ENCODE measurements at regions not wholly inside any gene's neighbourhood (a gene's known extent, or its start where the extent isn't known, plus 50 kb on each side); places are given as distances from the start of the nearest gene placed in this dataset.
A peak's percentile ranks its signal among the peaks of the same experiment; 100 is the strongest.

- H3K9me3 ChIP-seq: no peaks in the 10 kb centered on the region
- no peaks in the 10 kb centered on the region for H3K4me1 ChIP-seq (ENCODE audit: insufficient read depth)
- TF ChIP-seq CTCF (IDR thresholded peaks at IDR 0.05): no peak
- no peak for TF ChIP-seq EP300 (IDR thresholded peaks at IDR 0.05)
- no peak for TF ChIP-seq POLR2A (IDR thresholded peaks at IDR 0.05)
- no peaks in the 10 kb centered on the region for H3K27me3 ChIP-seq
- 55 to 71% (median 68%) methylated on average over 6 of the region's 6 CpGs for WGBS, 3 donors
- intact Hi-C loops (cut with DNase I): no loop called here
- H3K36me3 ChIP-seq: no peaks in the 10 kb centered on the region
- no peak overlapping the region for H3K4me3 ChIP-seq
- DNase-seq: peak in 1 of 5 donors; percentile 5
- H3K27ac ChIP-seq: no peak overlapping the region
Measured at GRCh38 chr13:111401151-111401550, 80.7 kb downstream of the TEX29 start.

- WGBS, 3 donors: 79 to 82% (median 81%) methylated on average over 14 of the region's 14 CpGs
- DNase-seq: peak in 1 of 5 donors; percentile 7
- TF ChIP-seq POLR2A (IDR thresholded peaks at IDR 0.05): no peak
- no peak for TF ChIP-seq CTCF (IDR thresholded peaks at IDR 0.05)
- no peak for TF ChIP-seq EP300 (IDR thresholded peaks at IDR 0.05)
- Histone ChIP-seq H3K27ac (no peak overlapping the region), H3K4me3 (no peak overlapping the region), H3K9me3 (no peaks in the 10 kb centered on the region), H3K27me3 (no peaks in the 10 kb centered on the region), H3K4me1 (ENCODE audit: insufficient read depth) (no peaks in the 10 kb centered on the region), H3K36me3 (no peaks in the 10 kb centered on the region)
- intact Hi-C loops (cut with DNase I): no loop called here
Measured at GRCh38 chr13:111401755-111402154, 81.3 kb downstream of the TEX29 start.

- TF ChIP-seq CTCF (IDR thresholded peaks at IDR 0.05) (no peak), EP300 (IDR thresholded peaks at IDR 0.05) (no peak), POLR2A (IDR thresholded peaks at IDR 0.05) (no peak)
- H3K36me3 ChIP-seq: no peaks in the 10 kb centered on the region
- WGBS, 3 donors: 79 to 90% (median 84%) methylated on average over 15 of the region's 15 CpGs
- H3K27ac ChIP-seq: no peak overlapping the region
- no peaks in the 10 kb centered on the region for H3K27me3 ChIP-seq
- intact Hi-C loops (cut with DNase I): no loop called here
- H3K4me1 ChIP-seq (ENCODE audit: insufficient read depth): no peaks in the 10 kb centered on the region
- H3K9me3 ChIP-seq: no peaks in the 10 kb centered on the region
- no peak for DNase-seq
- no peak overlapping the region for H3K4me3 ChIP-seq
Measured at GRCh38 chr13:111402441-111402840, 82.0 kb downstream of the TEX29 start.

GRCh38 chr13:111403266-111403665 is 82.8 kb downstream of the TEX29 start:
- Histone ChIP-seq H3K4me1 (ENCODE audit: insufficient read depth) (no peaks in the 10 kb centered on the region), H3K36me3 (no peaks in the 10 kb centered on the region), H3K27ac (no peak overlapping the region), H3K27me3 (no peaks in the 10 kb centered on the region), H3K4me3 (no peak overlapping the region), H3K9me3 (no peaks in the 10 kb centered on the region)
- 83 to 87% (median 83%) methylated on average over 10 of the region's 10 CpGs for WGBS, 3 donors
- TF ChIP-seq EP300 (IDR thresholded peaks at IDR 0.05): no peak
- TF ChIP-seq CTCF (IDR thresholded peaks at IDR 0.05): no peak
- intact Hi-C loops (cut with DNase I): no loop called here
- no peak for DNase-seq

GRCh38 chr13:111404746-111405145 is 84.3 kb downstream of the TEX29 start:
- intact Hi-C loops (cut with DNase I): no loop called here
- no peaks in the 10 kb centered on the region for H3K27me3 ChIP-seq
- H3K27ac ChIP-seq: no peak overlapping the region
- 74 to 82% (median 77%) methylated on average over 12 of the region's 12 CpGs for WGBS, 3 donors
- DNase-seq: no peak
- no peaks in the 10 kb centered on the region for H3K4me1 ChIP-seq (ENCODE audit: insufficient read depth)
- no peak overlapping the region for H3K4me3 ChIP-seq
- H3K36me3 ChIP-seq: no peaks in the 10 kb centered on the region
- TF ChIP-seq CTCF (IDR thresholded peaks at IDR 0.05) (no peak), EP300 (IDR thresholded peaks at IDR 0.05) (no peak), POLR2A (IDR thresholded peaks at IDR 0.05) (no peak)
- H3K9me3 ChIP-seq: no peaks in the 10 kb centered on the region

All from ovary (tissue), 7 donors.